ENCODE measurements at regions not wholly inside any gene's neighbourhood (a gene's known extent, or its start where the extent isn't known, plus 50 kb on each side); places are given as distances from the start of the nearest gene placed in this dataset.
"Not testable (repeated sequence)": the region's sequence is repeated elsewhere in the genome, so short reads cannot be mapped to it uniquely, and the experiment has no call there.

DNA sequence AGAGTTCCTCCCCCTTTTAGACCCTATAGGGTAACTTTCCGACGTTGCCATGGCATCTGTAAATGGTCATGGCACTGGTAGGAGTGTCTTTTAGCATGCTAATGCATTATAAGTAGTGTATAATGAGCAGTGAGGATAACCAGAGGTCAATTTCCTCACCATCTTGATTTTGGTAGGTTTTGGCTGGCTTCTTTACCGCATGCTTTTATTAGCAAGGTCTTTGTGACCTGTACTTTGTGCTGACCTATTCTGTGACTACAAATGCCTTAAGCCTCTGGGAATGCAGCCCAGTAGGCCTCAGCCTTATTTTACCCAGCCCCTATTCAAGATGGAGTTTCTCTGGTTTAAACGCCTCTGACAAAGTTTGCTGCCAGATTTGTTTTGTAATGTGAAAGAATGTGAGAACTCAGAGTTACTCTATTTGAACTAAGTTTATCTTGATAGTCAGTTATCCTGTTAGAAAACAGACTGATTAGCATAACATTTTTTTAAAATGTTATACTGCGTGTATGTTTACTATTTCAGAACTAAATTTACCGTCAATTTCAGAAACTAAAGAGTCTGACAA, 111.3 kb upstream of the PRSS16 start:
- no peak for DNase-seq (ENCODE audit: low spot score)

DNA sequence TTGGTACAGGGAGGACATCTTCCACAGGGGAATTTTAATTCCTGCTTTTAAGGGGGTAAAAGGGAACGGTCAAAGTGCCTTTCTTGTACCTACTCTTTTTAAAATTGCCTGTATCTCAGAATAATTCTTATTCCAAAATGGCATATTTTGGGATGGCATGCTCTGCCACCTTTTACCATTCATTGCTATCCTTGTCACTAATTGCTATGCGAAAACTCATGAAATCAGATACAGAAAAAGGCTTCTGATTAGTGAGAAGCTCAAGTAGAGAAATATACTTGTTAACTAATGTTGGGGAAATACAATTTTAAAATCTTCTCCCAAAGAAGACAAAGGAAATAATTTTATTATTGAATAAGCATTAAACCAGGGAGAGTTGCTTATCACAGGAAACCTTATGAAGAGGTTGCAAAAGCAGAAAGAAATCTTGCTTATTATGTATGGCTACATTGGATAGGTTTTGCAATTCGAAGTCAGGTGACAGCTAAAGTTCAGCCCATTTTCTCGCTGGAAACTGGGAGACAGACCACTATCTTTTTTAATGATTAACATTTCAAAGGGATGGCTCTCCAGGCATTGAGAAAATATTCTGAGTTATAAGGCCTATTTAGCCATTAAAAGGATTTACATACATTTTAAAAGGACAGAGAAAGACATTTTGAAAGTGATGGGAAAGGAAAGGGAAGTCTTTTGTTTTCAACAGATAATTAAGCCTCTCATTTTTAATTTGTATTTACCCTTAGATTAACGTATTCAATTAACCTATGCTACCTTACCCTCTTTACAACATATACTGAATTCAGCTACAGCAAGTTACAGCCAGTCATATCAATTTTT, 110.3 kb upstream of the PRSS16 start:
- no peak for DNase-seq (ENCODE audit: low spot score)

DNA sequence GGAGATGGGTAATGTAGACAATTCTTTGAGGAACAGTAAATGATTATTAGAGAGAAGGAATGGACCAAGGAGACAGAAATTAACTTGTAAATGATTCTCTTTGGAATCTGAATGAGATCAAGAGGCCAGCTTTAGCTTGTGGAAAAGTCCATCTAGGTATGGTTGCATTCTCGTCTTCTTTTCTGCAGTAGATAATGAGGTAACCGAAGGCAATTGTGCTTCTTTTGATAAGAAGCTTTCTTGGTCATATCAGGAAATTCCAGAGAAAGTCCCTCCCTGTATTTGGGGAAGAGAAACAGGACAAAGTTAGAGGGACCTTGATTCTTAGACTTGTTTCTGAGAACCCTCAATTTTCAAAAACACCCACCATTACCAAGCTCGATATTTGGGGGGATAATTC, 109.1 kb upstream of the PRSS16 start:
- no peak for DNase-seq (ENCODE audit: low spot score)

- DNase-seq (ENCODE audit: low spot score) = no peak
Measured at GRCh38 chr6:27138837-27139755, 108.4 kb upstream of the PRSS16 start.

GRCh38 chr6:27139756-27140579, 107.5 kb upstream of the PRSS16 start:
- no peak for DNase-seq (ENCODE audit: low spot score)

DNA sequence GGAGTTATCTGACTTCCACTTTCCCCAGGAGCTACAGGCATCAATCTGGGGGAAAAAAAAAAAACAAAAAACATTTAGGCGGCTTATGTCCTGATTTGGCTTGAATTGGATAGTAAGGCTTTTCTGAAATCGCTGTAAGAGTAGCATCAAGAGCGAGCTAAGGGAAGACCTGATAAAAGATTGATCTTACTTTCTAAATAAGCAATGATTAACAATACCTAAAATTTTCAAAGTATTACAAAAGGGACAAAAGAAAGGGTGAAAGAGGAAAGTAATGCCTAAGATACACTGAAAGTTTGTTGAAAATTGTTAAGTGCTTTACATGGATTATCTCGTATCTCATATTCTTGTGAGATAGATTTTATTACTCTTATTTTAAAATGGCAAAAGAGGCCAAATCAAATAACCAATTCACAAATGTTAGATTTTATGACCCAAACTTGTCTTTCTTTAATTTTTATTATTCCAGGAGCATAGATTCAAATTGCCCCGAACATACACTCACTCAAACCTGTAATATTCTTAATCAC, 106.4 kb upstream of the PRSS16 start:
- DNase-seq (ENCODE audit: low spot score) = no peak

GRCh38 chr6:27141529-27142015, 105.9 kb upstream of the PRSS16 start:
- no peak for DNase-seq (ENCODE audit: low spot score)

DNA sequence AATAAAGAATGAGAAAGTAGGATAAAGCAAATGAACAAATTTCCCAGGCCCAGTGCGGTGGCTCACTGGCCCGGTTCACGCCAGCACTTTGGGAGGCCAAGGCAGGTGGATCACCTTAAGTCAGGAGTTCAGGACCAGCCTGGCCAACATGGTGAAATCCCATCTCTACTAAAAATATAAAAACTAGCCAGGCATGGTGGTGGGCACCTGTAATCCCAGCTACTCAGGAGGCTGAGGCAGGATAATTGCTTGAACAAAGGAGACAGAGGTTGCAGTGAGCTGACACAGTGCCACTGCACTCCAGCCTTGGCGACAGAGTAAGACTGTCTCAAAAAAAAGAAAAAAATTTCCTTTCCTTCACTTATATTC, 104.5 kb upstream of the PRSS16 start:
- DNase-seq (ENCODE audit: low spot score) = not testable (repeated sequence)

DNA sequence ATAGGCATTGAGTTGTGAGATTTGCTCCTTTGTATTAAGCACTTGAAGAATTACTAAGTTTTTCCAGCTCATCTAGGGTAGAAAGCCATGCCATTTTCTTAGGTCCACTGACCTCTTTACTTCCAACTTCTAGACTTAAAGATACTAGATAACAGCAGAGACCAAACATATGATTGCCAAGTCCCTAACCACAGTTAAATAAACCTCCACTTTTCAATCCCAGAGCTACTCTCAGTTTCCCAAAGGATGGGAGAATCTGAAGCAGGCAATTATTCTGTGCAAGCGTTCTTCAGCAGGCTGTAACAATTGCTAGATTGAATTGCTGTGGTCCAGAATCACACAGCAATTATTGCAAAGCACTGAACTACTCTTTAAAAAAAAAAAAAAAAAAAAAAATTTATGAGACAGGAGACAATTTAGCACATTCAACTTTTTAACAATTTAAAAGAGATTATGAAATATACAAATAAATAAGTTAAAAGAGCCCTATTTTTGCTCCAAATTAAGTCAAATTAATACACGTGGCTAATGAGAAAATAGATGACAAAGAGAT, 104.0 kb upstream of the PRSS16 start:
- no peak for DNase-seq (ENCODE audit: low spot score)

- no peak for DNase-seq (ENCODE audit: low spot score)
Measured at GRCh38 chr6:27144740-27145079, 102.8 kb upstream of the PRSS16 start.

DNA sequence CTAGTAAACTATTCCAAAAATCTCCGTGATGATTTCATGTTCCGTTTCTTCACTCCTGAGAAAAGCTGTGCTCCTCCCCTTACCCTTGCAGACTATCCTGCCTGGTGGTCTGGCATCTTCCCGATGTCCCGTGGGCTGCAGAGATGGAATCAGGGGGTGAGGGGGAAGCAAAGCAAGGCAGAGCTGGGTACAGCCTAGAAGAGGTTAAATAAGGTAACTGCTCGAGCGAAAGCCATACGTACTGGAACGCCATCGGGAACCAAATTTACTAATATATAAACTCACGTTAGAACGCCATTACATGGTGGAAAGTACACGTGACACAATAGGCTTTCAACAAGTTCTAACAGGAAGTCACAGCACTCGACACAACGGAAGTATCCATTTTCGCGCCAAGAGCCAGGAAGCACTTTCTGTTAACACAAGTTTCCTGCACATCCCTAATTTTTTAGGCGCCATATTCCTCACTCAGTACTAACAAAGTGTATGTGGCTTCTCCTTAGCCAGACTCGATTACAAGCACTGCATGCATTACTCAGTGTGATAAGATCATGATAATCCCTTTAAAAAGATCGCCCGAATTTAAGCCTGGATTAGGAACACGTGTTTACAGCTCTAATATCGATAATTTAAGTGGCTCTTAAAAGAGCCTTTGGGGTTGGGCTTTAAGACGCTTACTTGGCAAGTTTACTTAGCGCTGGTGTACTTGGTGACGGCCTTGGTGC, 101.6 kb upstream of the PRSS16 start:
- peak; percentile 94 for DNase-seq (ENCODE audit: low spot score)

- DNase-seq (ENCODE audit: low spot score) = not testable (repeated sequence)
Measured at GRCh38 chr6:27146456-27146705, 101.1 kb upstream of the PRSS16 start.

GRCh38 chr6:27146706-27147505, 100.6 kb upstream of the PRSS16 start:
- DNase-seq (ENCODE audit: low spot score) = peak; percentile 99

GRCh38 chr6:27148404-27148795, 99.1 kb upstream of the PRSS16 start:
- no peak for DNase-seq (ENCODE audit: low spot score)

GRCh38 chr6:27149150-27149549, 98.4 kb upstream of the PRSS16 start:
- no peak for DNase-seq (ENCODE audit: low spot score)

- DNase-seq (ENCODE audit: low spot score) = no peak
Measured at GRCh38 chr6:27154696-27155095, 92.8 kb upstream of the PRSS16 start.

- no peak for DNase-seq (ENCODE audit: low spot score)
Measured at GRCh38 chr6:27156874-27157458, 90.5 kb upstream of the PRSS16 start.

DNA sequence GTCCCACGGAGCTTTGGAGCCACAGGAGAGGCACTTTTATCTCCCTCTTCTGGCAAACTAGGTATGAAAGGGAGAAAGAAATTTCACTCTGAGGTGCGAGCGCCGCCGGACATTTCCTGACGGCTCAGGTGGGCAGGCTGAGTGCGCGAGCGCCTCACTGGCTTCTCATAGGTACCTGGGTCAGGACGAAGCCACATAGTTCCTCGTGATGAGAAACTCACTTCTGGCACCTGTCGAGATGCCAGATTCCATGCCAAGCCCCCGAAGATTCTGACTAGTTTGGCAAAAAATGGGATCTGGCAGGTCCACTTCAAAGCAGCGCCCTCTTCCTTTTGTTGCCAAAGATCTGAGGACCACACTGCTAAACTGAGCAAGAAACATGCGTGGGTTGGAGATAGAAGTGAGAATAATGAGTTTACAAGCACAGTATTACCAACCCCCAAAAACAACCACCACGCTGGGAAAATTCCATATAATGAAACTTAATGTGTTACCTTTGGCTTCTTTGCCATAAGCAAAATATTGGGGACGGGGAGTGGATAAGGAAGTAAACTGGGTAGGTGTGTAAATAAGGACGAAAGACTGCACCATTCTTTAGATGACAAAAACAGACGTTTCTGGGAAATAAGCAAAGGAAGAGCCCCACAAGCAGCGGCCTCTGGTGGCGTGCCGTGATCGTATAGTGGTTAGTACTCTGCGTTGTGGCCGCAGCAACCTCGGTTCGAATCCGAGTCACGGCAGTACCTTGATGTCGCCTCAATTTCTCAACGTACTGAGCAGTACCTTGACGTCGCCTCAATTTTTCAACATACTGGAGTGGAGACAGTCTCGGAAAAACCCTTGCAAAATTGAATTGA, 89.8 kb upstream of the PRSS16 start:
- DNase-seq (ENCODE audit: low spot score) = peak; percentile 73

GRCh38 chr6:27158316-27158643, 89.2 kb upstream of the PRSS16 start:
- no peak for DNase-seq (ENCODE audit: low spot score)

All from H4 (cell line).